Ascending aorta (tissue), 2 donors: ENCODE measurements at regions not wholly inside any gene's neighbourhood (a gene's known extent, or its start where the extent isn't known, plus 50 kb on each side); places are given as distances from the start of the nearest gene placed in this dataset.

Source experiments
- DNase-seq, 2 donors: peaks; one replicate each; pipeline ENCODE4 v3.0.0-alpha.2; 2019; ENCODE audit warnings: low spot score in 2 of 2
- H3K27ac ChIP-seq, 2 donors: fragments of 200-600 bp; sonication (generic); one replicate each; pipeline ENCODE4 v1.5.1; 2016 to 2017; ENCODE audit warnings: mild to moderate bottlenecking in 1 of 2
- H3K27me3 ChIP-seq: fragments of 200-600 bp; sonication (generic); one replicate; pipeline ENCODE4 v1.5.1; 2017
- H3K36me3 ChIP-seq, 2 donors: fragments of 200-600 bp; sonication (generic); one replicate each; pipeline ENCODE4 v1.5.1; 2016
- H3K4me1 ChIP-seq, 2 donors: fragments of 200-600 bp; sonication (generic); one replicate each; pipeline ENCODE4 v1.5.1; 2016 to 2017; ENCODE audit warnings: mild to moderate bottlenecking in 1 of 2
- H3K4me3 ChIP-seq, 2 donors: fragments of 200-600 bp; sonication (generic); one replicate each; pipeline ENCODE4 v1.5.1; 2016 to 2017; ENCODE audit warnings: mild to moderate bottlenecking in 1 of 2
- H3K9me3 ChIP-seq, 2 donors: fragments of 200-600 bp; sonication (generic); one replicate each; pipeline ENCODE4 v1.5.1; 2016
- CTCF ChIP-seq, 3 experiments: fragments of 200-600 bp in 2 of 3; fragments of 450-650 bp in 1 of 3; sonication (generic) in 2 of 3; IDR thresholded peaks; one replicate each; pipeline ENCODE4 v1.5.1; 2016 to 2019; ENCODE audit warnings: antibody characterized with exemption in 3 of 3, mild to moderate bottlenecking in 1 of 3, moderate library complexity in 1 of 3
- intact Hi-C: fragments of 100-400 bp; cut with DNase I; formaldehyde crosslinking; loops from one replicate; pipeline ENCODE4 v1.15.1; 2023

GRCh38 chr20:55160037-55160436 is 684.6 kb downstream of the DOK5 start:
- DNase-seq, result no peak
- Histone ChIP-seq H3K27ac (no peak overlapping the region), H3K27me3 (no peaks in the 10 kb centered on the region), H3K4me3 (no peak overlapping the region), H3K36me3 (no peaks in the 10 kb centered on the region), H3K4me1 (no peaks in the 10 kb centered on the region), H3K9me3 (no peaks in the 10 kb centered on the region)
- TF ChIP-seq CTCF (IDR thresholded peaks at IDR 0.05), result no peak
- intact Hi-C loops, result no loop called here

GRCh38 chr20:55159230-55159629 is 683.8 kb downstream of the DOK5 start:
- Histone ChIP-seq H3K27ac (no peak overlapping the region), H3K27me3 (no peaks in the 10 kb centered on the region), H3K4me1 (no peaks in the 10 kb centered on the region), H3K36me3 (no peaks in the 10 kb centered on the region), H3K4me3 (no peak overlapping the region), H3K9me3 (no peaks in the 10 kb centered on the region)
- TF ChIP-seq CTCF (IDR thresholded peaks at IDR 0.05), result no peak
- intact Hi-C loops, result no loop called here
- DNase-seq, result no peak

GRCh38 chr20:55158446-55158845 is 683.1 kb downstream of the DOK5 start:
- Histone ChIP-seq H3K4me3 (no peak overlapping the region), H3K36me3 (no peaks in the 10 kb centered on the region), H3K9me3 (no peaks in the 10 kb centered on the region), H3K27me3 (no peaks in the 10 kb centered on the region), H3K4me1 (no peaks in the 10 kb centered on the region), H3K27ac (no peak overlapping the region)
- TF ChIP-seq CTCF (IDR thresholded peaks at IDR 0.05), result no peak
- DNase-seq, result no peak
- intact Hi-C loops, result no loop called here

GRCh38 chr20:55155360-55155759 is 680.0 kb downstream of the DOK5 start:
- H3K27ac ChIP-seq, result no peak overlapping the region
- H3K27me3 ChIP-seq, result no peaks in the 10 kb centered on the region
- DNase-seq, result no peak
- no peak for TF ChIP-seq CTCF (IDR thresholded peaks at IDR 0.05)
- H3K4me3 ChIP-seq, result no peak overlapping the region
- intact Hi-C loops, result no loop called here
- no peaks in the 10 kb centered on the region for H3K36me3 ChIP-seq
- H3K4me1 ChIP-seq, result no peaks in the 10 kb centered on the region
- no peaks in the 10 kb centered on the region for H3K9me3 ChIP-seq

GRCh38 chr20:55153001-55153645 is 677.7 kb downstream of the DOK5 start:
- Histone ChIP-seq H3K4me1 (no peaks in the 10 kb centered on the region), H3K4me3 (no peak overlapping the region), H3K9me3 (no peaks in the 10 kb centered on the region), H3K27ac (no peak overlapping the region), H3K36me3 (no peaks in the 10 kb centered on the region), H3K27me3 (no peaks in the 10 kb centered on the region)
- no peak for TF ChIP-seq CTCF (IDR thresholded peaks at IDR 0.05)
- intact Hi-C loops, result no loop called here
- no peak for DNase-seq

GRCh38 chr20:55151171-55151570 is 675.8 kb downstream of the DOK5 start:
- intact Hi-C loops, result no loop called here
- no peak for TF ChIP-seq CTCF (IDR thresholded peaks at IDR 0.05)

More at GRCh38 chr20:55151171-55151570, 675.8 kb downstream of the DOK5 start:
- Histone ChIP-seq H3K4me3 (no peak overlapping the region), H3K4me1 (no peaks in the 10 kb centered on the region), H3K27me3 (no peaks in the 10 kb centered on the region), H3K36me3 (no peaks in the 10 kb centered on the region), H3K27ac (no peak overlapping the region), H3K9me3 (no peaks in the 10 kb centered on the region)
- DNase-seq, result no peak
